Neutrophil (primary cell): ENCODE measurements at regions not wholly inside any gene's neighbourhood (a gene's known extent, or its start where the extent isn't known, plus 50 kb on each side); places are given as distances from the start of the nearest gene placed in this dataset.

ENCODE experiments used
- H3K27ac ChIP-seq: fragments of 200-600 bp; sonication (generic); 2 replicates; pipeline ENCODE4 v1.5.1; 2016; ENCODE audit warnings: mild to moderate bottlenecking, moderate library complexity
- H3K27me3 ChIP-seq: fragments of 200-600 bp; sonication (generic); 2 replicates; pipeline ENCODE4 v1.6.0; 2016; ENCODE audit warnings: mild to moderate bottlenecking
- H3K36me3 ChIP-seq: fragments of 200-600 bp; sonication (generic); 2 replicates; pipeline ENCODE4 v1.5.1; 2017
- H3K4me1 ChIP-seq, 2 experiments: fragments of 200-600 bp in 1 of 2; sonication (generic) in 1 of 2; 1 replicate in 1 of 2; 2 replicates in 1 of 2; pipeline versions ENCODE4 v1.5.1 to v1.6.1; 2013 to 2016; ENCODE audit warnings: low read depth in 1 of 2, low read length in 1 of 2, mild to moderate bottlenecking in 1 of 2, moderate library complexity in 1 of 2; ENCODE audit not compliant: control insufficient read depth in 1 of 2, insufficient read depth in 1 of 2
- H3K4me3 ChIP-seq, 2 experiments: fragments of 200-600 bp in 1 of 2; sonication (generic) in 1 of 2; 1 replicate in 1 of 2; 2 replicates in 1 of 2; pipeline ENCODE4 v1.5.1; 2013 to 2016; ENCODE audit warnings: low read depth in 1 of 2, low read length in 1 of 2, mild to moderate bottlenecking in 1 of 2, moderate library complexity in 1 of 2
- H3K9me3 ChIP-seq: fragments of 200-600 bp; sonication (generic); 2 replicates; pipeline ENCODE4 v1.5.1; 2016
- TF ChIP-seq, protein P1 (sequence below): fragments of 200-600 bp; sonication (generic); IDR thresholded peaks from 2 replicates; pipeline ENCODE4 v1.5.1; 2016; ENCODE audit warnings: antibody characterized with exemption

GRCh38 chr10:3398825-3399646 lies 226.5 kb upstream of the PITRM1 start:
- H3K27me3 ChIP-seq = no peaks in the 10 kb centered on the region
- no peaks in the 10 kb centered on the region for H3K36me3 ChIP-seq
- H3K4me1 ChIP-seq = no peaks in the 10 kb centered on the region
- no peak overlapping the region for H3K27ac ChIP-seq
- no peaks in the 10 kb centered on the region for H3K9me3 ChIP-seq
- H3K4me3 ChIP-seq = no peak overlapping the region
- TF ChIP-seq, protein P1, sequence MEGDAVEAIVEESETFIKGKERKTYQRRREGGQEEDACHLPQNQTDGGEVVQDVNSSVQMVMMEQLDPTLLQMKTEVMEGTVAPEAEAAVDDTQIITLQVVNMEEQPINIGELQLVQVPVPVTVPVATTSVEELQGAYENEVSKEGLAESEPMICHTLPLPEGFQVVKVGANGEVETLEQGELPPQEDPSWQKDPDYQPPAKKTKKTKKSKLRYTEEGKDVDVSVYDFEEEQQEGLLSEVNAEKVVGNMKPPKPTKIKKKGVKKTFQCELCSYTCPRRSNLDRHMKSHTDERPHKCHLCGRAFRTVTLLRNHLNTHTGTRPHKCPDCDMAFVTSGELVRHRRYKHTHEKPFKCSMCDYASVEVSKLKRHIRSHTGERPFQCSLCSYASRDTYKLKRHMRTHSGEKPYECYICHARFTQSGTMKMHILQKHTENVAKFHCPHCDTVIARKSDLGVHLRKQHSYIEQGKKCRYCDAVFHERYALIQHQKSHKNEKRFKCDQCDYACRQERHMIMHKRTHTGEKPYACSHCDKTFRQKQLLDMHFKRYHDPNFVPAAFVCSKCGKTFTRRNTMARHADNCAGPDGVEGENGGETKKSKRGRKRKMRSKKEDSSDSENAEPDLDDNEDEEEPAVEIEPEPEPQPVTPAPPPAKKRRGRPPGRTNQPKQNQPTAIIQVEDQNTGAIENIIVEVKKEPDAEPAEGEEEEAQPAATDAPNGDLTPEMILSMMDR = no peak

- Histone ChIP-seq H3K27me3 (no peaks in the 10 kb centered on the region), H3K4me3 (no peak overlapping the region), H3K9me3 (no peaks in the 10 kb centered on the region), H3K4me1 (no peaks in the 10 kb centered on the region), H3K27ac (no peak overlapping the region), H3K36me3 (no peaks in the 10 kb centered on the region)
- TF ChIP-seq, protein P1 = no peak
These were observed 225.3 kb upstream of the PITRM1 start for GRCh38 chr10:3397846-3398245.

DNA sequence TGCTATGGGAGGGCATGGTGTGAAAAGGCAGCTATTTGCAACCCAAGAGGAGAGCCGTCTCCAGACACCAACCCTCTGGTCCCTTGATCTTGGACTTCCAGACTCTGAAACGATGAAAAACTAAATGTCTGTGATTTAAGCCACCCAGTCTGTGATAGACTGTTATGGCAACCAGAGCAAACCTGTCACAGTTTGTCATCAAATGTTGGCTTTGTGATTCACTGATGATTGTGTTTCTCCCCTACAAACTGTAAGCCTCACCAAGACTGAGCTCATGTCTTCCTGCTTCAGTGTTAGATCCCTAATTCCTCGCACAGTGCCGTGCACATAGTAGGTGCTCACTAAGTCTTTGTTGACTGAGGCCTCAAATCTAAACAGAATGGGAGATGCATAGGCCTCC lies 224.6 kb upstream of the PITRM1 start:
- Histone ChIP-seq H3K9me3 (no peaks in the 10 kb centered on the region), H3K36me3 (no peaks in the 10 kb centered on the region), H3K27ac (no peak overlapping the region), H3K4me3 (no peak overlapping the region), H3K27me3 (no peaks in the 10 kb centered on the region), H3K4me1 (no peaks in the 10 kb centered on the region)
- TF ChIP-seq, protein P1 = no peak

GRCh38 chr10:3396116-3396515 lies 223.5 kb upstream of the PITRM1 start:
- H3K9me3 ChIP-seq = no peaks in the 10 kb centered on the region
- H3K36me3 ChIP-seq = no peaks in the 10 kb centered on the region
- no peak overlapping the region for H3K27ac ChIP-seq
- TF ChIP-seq, protein P1 = no peak
- no peak overlapping the region for H3K4me3 ChIP-seq
- H3K27me3 ChIP-seq = no peaks in the 10 kb centered on the region
- H3K4me1 ChIP-seq = no peaks in the 10 kb centered on the region

GRCh38 chr10:3395458-3395861 lies 222.9 kb upstream of the PITRM1 start:
- Histone ChIP-seq H3K27ac (no peak overlapping the region), H3K27me3 (no peaks in the 10 kb centered on the region), H3K4me3 (no peak overlapping the region), H3K9me3 (no peaks in the 10 kb centered on the region), H3K36me3 (no peaks in the 10 kb centered on the region), H3K4me1 (no peaks in the 10 kb centered on the region)
- TF ChIP-seq, protein P1 = no peak
